NCI-H526 (cell line): ENCODE measurements at regions not wholly inside any gene's neighbourhood (a gene's known extent, or its start where the extent isn't known, plus 50 kb on each side); places are given as distances from the start of the nearest gene placed in this dataset.

ENCODE experiments used
- DNase-seq, 2 experiments: peaks; one replicate each; lab custom pipeline; 2025; lab: John Stamatoyannopoulos, UW

- DNase-seq = no peak
Measured at GRCh38 chr5:160957312-160957861, 105.4 kb upstream of the ATP10B start.

- no peak for DNase-seq
Measured at GRCh38 chr5:160956051-160956450, 104.0 kb upstream of the ATP10B start.

GRCh38 chr5:160950311-160950710 lies 98.3 kb upstream of the ATP10B start:
- DNase-seq = no peak

- no peak for DNase-seq
Measured at GRCh38 chr5:160940725-160941124, 88.7 kb upstream of the ATP10B start.

GRCh38 chr5:160938532-160938931 lies 86.5 kb upstream of the ATP10B start:
- DNase-seq = no peak

GRCh38 chr5:160937570-160937969 lies 85.6 kb upstream of the ATP10B start:
- no peak for DNase-seq

- no peak for DNase-seq
Measured at GRCh38 chr5:160935776-160936175, 83.8 kb upstream of the ATP10B start.

- DNase-seq = no peak
Measured at GRCh38 chr5:160931283-160931682, 79.3 kb upstream of the ATP10B start.

- no peak for DNase-seq
Measured at GRCh38 chr5:160930406-160930805, 78.4 kb upstream of the ATP10B start.

- no peak for DNase-seq
Measured at GRCh38 chr5:160929906-160930305, 77.9 kb upstream of the ATP10B start.

GRCh38 chr5:160929360-160929759 lies 77.3 kb upstream of the ATP10B start:
- DNase-seq = peak in 1 of 2 experiments; percentile 2

- peak; percentile 84 to 85 for DNase-seq
Measured at GRCh38 chr5:160926428-160926827, 74.4 kb upstream of the ATP10B start.

- no peak for DNase-seq
Measured at GRCh38 chr5:160925281-160925680, 73.3 kb upstream of the ATP10B start.

GRCh38 chr5:160923936-160924710 lies 72.1 kb upstream of the ATP10B start:
- DNase-seq = peak; percentile 80 to 83

GRCh38 chr5:160923411-160923810 lies 71.4 kb upstream of the ATP10B start:
- DNase-seq = no peak

GRCh38 chr5:160922311-160922710 lies 70.3 kb upstream of the ATP10B start:
- DNase-seq = no peak

GRCh38 chr5:160921423-160922285 lies 69.6 kb upstream of the ATP10B start:
- DNase-seq = no peak

- no peak for DNase-seq
Measured at GRCh38 chr5:160919626-160920025, 67.6 kb upstream of the ATP10B start.

- DNase-seq = no peak
Measured at GRCh38 chr5:160918386-160918785, 66.4 kb upstream of the ATP10B start.

- no peak for DNase-seq
Measured at GRCh38 chr5:160906090-160906489, 54.1 kb upstream of the ATP10B start.

GRCh38 chr5:160905285-160905684 lies 53.3 kb upstream of the ATP10B start:
- DNase-seq = no peak

GRCh38 chr5:160904591-160904990 lies 52.6 kb upstream of the ATP10B start:
- no peak for DNase-seq

- no peak for DNase-seq
Measured at GRCh38 chr5:160903551-160903950, 51.5 kb upstream of the ATP10B start.
